ENCODE measurements at regions not wholly inside any gene's neighbourhood (a gene's known extent, or its start where the extent isn't known, plus 50 kb on each side); places are given as distances from the start of the nearest gene placed in this dataset.
A peak's percentile ranks its signal among the peaks of the same experiment; 100 is the strongest.

DNA sequence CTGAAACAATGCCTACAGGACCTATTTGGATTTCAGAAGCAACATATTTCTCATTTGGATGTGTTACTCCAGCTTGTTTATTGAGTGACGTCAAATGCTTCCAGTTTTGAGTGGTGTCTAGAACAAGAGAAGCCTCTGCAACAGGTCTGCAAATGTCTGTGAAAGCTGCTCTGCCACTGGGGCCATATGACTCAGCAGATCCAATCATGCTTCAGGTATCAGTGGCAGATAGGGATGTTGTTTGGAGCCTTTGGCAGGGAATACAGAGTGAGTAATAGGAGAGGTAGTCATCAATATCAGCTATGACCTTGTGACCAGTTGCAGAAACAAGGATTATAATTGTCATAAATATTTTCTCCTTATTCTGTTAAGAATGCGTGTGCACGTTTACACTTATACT lies 141.1 kb upstream of the ZXDA start:
- no peak for DNase-seq

GRCh38 chrX:58044130-58044529 lies 133.9 kb upstream of the ZXDA start:
- no peak for DNase-seq

DNA sequence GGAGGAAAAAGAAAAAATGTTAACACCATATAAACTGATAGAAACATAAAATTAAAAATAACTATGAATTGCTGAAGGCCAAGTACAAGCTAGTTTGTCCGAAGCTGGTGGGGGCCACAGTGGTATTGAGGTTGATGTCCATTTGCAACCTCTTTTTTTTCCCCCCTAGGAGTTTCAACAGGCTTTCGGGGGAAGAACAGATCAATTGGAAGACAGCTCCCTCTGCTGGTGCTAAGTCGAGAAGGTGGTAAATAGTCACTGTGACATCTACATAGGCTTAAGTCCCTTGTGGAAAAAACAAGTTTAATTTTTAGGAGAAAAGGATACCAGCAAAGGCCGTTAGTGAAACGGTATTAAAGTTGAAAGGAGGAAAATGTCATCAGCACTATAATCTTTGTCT lies 115.7 kb upstream of the ZXDA start:
- DNase-seq, result peak; percentile 24 to 32

- no peak for DNase-seq
Measured at GRCh38 chrX:57985951-57986350, 75.7 kb upstream of the ZXDA start.

GRCh38 chrX:57984620-57985019 lies 74.4 kb upstream of the ZXDA start:
- DNase-seq, result no peak

DNA sequence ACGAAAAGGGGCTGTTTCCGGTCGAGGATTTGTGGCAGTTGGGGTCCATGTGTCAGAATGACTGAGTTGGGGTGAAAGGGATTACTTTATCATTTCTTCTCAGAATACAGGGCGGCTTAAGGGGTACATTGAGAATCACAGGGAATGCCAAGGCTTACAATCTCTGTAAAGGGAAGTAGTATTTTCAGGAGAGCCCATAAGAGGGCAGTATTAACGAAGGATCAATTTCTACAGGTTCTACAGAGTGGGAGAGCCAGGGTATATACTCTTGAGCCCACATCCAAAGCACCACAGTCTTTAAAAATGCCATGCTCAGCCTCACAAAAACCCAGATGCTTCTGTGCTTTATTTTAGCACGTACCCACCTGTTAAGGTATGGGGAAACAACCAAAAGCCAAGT lies 67.7 kb upstream of the ZXDA start:
- DNase-seq, result no peak

DNA sequence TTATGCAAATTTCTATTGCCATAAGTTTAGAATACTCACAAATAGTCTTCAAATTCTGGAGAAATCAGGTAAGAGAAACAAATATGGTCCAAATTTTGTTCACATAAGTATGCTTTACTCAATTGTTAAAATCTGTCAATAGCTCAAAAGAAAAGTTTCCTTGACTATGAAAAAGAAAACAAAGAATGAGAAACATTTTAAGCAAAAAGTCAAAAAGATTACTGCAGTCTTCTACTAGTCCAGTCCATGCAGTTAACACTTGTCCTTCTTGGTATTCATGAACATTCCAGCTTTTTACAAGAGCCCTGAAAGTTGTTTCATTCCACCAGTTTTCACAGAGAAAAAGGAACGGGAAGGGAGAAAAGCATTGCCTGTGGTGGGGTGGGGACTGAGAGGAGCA lies 54.7 kb upstream of the ZXDA start:
- DNase-seq, result no peak

Data from CD4-positive, alpha-beta T cell treated with Interleukin-4 for 1 hour (primary cell).